ENCODE measurements at regions not wholly inside any gene's neighbourhood (a gene's known extent, or its start where the extent isn't known, plus 50 kb on each side); places are given as distances from the start of the nearest gene placed in this dataset.

- TF ChIP-seq CTCF (IDR thresholded peaks at IDR 0.05; ENCODE audit: low read depth, low read length) = no peak
- no peak for TF ChIP-seq POLR2A (IDR thresholded peaks at IDR 0.05; ENCODE audit: extremely low read depth, insufficient read length)
- TF ChIP-seq MAX (IDR thresholded peaks at IDR 0.05; ENCODE audit: low read depth, low read length) = no peak
- no peak for TF ChIP-seq MYC (IDR thresholded peaks at IDR 0.05; ENCODE audit: low read depth, low read length)
Observed at GRCh38 chr3:116905794-116906193, 196.2 kb downstream of the TUSC7 start.
